Activated CD4-positive, alpha-beta T cell treated with anti-CD3 and anti-CD28 coated beads, Interleukin-2, amount 50 U/mL, for 24 hours (primary cell): ENCODE measurements at regions not wholly inside any gene's neighbourhood (a gene's known extent, or its start where the extent isn't known, plus 50 kb on each side); places are given as distances from the start of the nearest gene placed in this dataset.
"Not testable (repeated sequence)": the region's sequence is repeated elsewhere in the genome, so short reads cannot be mapped to it uniquely, and the experiment has no call there.

Source experiments
- DNase-seq, 2 donors: peaks; one replicate each; pipeline ENCODE4 v3.0.0-alpha.2; 2020; ENCODE audit warnings: low read depth in 1 of 2, low spot score in 1 of 2

GRCh38 chr15:30030345-30030744 lies 52.4 kb upstream of the GOLGA8J start:
- DNase-seq = no peak

GRCh38 chr15:30023798-30024295 lies 58.9 kb upstream of the GOLGA8J start:
- DNase-seq = no peak

- DNase-seq = no peak
Observed at GRCh38 chr15:30010746-30011145, 72.0 kb upstream of the GOLGA8J start.

- DNase-seq = no peak
Observed at GRCh38 chr15:30008156-30008555, 74.6 kb upstream of the GOLGA8J start.

- no peak for DNase-seq
Observed at GRCh38 chr15:30001602-30002001, 81.2 kb upstream of the GOLGA8J start.

- no peak for DNase-seq
Observed at GRCh38 chr15:29998033-29998432, 84.7 kb upstream of the GOLGA8J start.

- DNase-seq = no peak
Observed at GRCh38 chr15:29997499-29997898, 85.3 kb upstream of the GOLGA8J start.

GRCh38 chr15:29994284-29994683 lies 88.5 kb upstream of the GOLGA8J start:
- no peak for DNase-seq

- no peak for DNase-seq
Observed at GRCh38 chr15:29990954-29991353, 91.8 kb upstream of the GOLGA8J start.

GRCh38 chr15:29990035-29990434 lies 92.7 kb upstream of the GOLGA8J start:
- DNase-seq = no peak

- DNase-seq = no peak
Observed at GRCh38 chr15:29988701-29989100, 94.1 kb upstream of the GOLGA8J start.

GRCh38 chr15:29986946-29987345 lies 95.8 kb upstream of the GOLGA8J start:
- no peak for DNase-seq

GRCh38 chr15:29978411-29979382 lies 104.1 kb upstream of the GOLGA8J start:
- DNase-seq = no peak

GRCh38 chr15:29974056-29974455 lies 108.7 kb upstream of the GOLGA8J start:
- not testable (repeated sequence) for DNase-seq

- no peak for DNase-seq
Observed at GRCh38 chr15:29972051-29972450, 110.7 kb upstream of the GOLGA8J start.

- DNase-seq = no peak
Observed at GRCh38 chr15:29970402-29970695, 112.4 kb upstream of the GOLGA8J start.

- DNase-seq = no peak
Observed at GRCh38 chr15:29969562-29970401, 113.0 kb upstream of the GOLGA8J start.

GRCh38 chr15:29968895-29969561 lies 113.7 kb upstream of the GOLGA8J start:
- no peak for DNase-seq

GRCh38 chr15:29968099-29968894 lies 114.5 kb upstream of the GOLGA8J start:
- DNase-seq = no peak

GRCh38 chr15:29962407-29962806 lies 120.3 kb upstream of the GOLGA8J start:
- DNase-seq = no peak
